LoVo (cell line): ENCODE measurements at regions not wholly inside any gene's neighbourhood (a gene's known extent, or its start where the extent isn't known, plus 50 kb on each side); places are given as distances from the start of the nearest gene placed in this dataset.
"Not testable (repeated sequence)": the region's sequence is repeated elsewhere in the genome, so short reads cannot be mapped to it uniquely, and the experiment has no call there.

Experiments used
- DNase-seq: peaks from one replicate; pipeline ENCODE4 v3.0.0-alpha.2; 2016; ENCODE audit warnings: low spot score

DNA sequence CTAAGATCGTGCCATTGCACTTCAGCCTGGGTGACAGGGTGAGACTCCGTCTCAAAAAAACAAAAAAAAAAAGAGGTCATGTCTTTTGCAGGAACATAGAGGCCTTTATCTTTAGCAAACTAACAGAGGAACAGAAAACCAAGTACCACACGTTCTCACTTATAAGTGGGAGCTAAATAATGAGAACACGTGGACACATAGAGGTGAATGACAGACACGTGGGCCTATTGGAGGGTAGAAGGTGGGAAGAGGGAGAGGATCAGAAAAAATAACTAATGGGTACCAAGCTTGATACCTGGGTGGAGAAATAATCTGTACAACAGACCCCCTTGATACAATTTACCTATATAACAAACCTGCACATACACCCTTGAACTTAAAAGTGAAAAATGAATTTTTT lies 401.4 kb upstream of the NAALADL2 start:
- no peak for DNase-seq

DNA sequence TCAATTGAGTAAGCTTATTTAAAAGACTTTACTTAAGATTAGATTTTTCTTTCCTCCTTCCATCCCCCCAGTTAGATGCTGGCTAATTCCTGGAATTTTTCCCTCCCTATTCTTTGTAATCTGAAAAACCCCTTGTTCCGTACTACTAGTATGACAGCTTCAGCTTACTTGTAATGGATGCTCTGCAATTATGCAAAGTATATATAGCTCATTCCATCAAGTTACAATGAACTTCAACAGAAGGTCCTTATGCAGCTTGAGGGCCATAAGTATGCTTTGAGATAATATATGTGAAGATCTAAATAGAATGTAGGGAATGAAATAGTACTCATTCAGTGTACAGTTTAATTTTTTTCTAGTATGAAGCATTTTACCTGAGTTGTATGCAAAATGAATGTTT lies 398.3 kb upstream of the NAALADL2 start:
- DNase-seq = no peak

DNA sequence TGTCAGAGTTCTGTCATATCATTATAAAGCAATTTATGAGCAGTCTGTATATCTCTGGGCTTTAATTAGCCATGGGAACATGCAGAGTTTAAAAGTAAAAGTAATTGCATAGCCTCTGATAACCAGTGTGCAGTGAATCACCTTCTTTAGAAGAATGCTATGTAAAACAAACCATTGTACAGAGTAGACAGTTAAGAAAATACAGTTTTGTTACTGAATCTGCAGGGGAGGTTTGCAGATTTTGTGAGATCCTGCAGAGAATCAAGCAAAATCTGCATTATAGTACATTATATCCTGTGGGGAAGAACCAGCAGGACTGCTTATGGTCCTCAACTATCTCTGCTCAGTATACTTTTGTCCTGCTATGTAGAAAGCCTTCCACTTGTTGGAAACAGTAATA lies 396.2 kb upstream of the NAALADL2 start:
- DNase-seq = no peak

GRCh38 chr3:174465177-174465576 lies 394.0 kb upstream of the NAALADL2 start:
- no peak for DNase-seq

DNA sequence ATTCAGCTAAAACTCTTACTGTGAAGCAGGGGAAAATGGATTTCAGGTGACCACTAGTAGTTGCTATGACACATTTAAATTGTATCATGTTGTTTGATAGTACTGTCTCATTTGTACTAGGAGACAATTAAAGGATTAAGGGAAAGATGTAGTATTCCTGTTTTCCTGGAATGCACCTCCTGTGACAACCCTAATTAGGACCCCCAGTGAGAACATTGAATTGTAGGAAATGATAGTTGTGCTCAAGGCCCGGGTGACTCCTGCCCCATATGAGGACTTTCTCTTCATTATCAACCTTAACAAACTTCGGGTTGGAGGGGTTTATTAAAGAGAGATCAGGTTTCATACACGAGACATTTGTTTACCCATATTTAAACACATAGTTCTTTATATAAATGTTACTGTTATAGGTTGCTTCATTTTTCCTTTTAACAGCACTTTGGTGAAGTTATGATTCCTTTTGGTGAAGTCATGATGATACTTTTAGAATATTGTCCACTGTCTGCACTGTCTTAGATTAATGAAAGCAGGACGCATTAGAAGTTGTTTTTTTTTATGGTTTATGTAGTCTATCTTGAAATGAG lies 392.6 kb upstream of the NAALADL2 start:
- no peak for DNase-seq

DNA sequence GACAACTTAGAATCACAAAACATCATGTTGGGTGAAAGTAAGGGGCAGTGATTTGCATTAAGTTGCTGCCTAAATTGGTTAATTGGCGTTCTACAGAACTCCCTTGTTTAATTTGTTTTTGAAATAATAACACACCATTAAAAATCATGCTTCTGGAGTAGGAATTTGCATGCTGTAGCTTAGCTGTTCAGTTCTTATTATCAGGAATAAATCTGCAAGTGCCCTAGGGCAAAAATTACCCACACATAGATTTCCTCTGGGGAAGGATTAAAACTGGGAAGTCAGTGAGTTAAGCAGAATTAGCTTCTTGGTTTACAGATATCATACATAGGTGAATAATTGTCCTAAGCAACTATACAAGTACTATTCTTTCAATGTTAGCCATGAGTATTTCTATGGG lies 381.6 kb upstream of the NAALADL2 start:
- no peak for DNase-seq

GRCh38 chr3:174480767-174481166 lies 378.4 kb upstream of the NAALADL2 start:
- no peak for DNase-seq

- DNase-seq = no peak
Measured at GRCh38 chr3:174482541-174482940, 376.6 kb upstream of the NAALADL2 start.

DNA sequence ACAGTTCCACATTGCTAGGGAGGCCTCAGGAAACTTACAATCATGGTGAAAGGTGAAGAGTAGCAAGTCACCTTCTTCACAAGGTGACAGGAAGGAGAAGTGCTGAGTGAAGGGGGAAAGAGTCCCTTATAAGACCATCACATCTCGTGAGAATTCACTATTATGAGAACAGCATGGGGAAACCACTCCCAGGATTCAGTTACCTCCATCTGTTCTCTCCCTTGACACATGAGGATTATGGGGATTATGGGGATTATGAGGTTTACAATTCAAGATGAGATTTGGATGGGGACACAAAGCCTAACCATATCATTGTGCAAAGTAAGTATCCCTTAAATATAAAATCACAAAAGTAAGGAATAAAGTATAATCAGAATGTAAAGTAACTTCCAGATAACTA lies 375.9 kb upstream of the NAALADL2 start:
- DNase-seq = no peak

GRCh38 chr3:174483856-174484255 lies 375.3 kb upstream of the NAALADL2 start:
- DNase-seq = not testable (repeated sequence)

- DNase-seq = no peak
Measured at GRCh38 chr3:174488527-174488926, 370.6 kb upstream of the NAALADL2 start.

GRCh38 chr3:174495311-174495710 lies 363.8 kb upstream of the NAALADL2 start:
- DNase-seq = no peak

GRCh38 chr3:174495928-174496327 lies 363.2 kb upstream of the NAALADL2 start:
- DNase-seq = no peak

- no peak for DNase-seq
Measured at GRCh38 chr3:174498638-174499037, 360.5 kb upstream of the NAALADL2 start.

DNA sequence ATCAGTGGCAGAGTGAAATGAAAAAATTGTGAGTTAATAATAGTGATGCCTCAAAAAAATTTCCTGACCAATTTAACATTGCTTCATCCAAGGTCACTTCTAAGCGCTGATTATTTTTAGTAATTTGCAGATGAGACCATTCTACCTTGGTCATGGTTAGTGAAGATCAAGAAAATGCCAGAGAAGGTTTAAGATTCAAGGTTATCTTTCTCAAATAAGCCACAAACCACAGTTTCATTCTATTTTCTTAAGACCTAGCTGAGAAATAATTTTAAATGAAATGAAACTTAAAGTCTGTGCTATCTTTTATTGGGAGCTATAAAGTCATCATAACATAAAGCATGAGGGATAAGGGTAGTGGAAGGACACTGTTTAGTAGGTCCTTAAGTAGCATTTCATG lies 353.9 kb upstream of the NAALADL2 start:
- DNase-seq = no peak

DNA sequence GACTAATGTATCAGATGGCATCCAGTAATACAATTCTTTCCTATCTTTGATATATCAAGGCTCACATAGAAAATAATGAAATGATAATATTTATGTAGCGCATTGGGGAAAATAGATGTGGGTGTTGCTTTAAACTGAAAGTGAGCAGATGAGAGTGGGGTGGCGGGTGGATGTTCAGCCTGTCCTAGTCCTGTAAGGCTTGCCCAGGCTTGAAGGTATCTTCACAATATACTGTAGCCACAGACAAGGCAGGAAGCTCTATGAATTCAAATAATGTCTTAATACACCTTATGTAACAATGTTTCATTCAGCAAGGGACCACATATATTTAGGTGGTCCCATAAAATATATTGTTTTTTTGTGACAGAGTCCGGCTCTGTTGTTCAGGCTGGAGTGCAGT lies 334.9 kb upstream of the NAALADL2 start:
- DNase-seq = no peak

GRCh38 chr3:174529298-174529697 lies 329.8 kb upstream of the NAALADL2 start:
- no peak for DNase-seq

- no peak for DNase-seq
Measured at GRCh38 chr3:174531262-174531982, 327.7 kb upstream of the NAALADL2 start.

- DNase-seq = no peak
Measured at GRCh38 chr3:174532216-174532615, 326.9 kb upstream of the NAALADL2 start.

DNA sequence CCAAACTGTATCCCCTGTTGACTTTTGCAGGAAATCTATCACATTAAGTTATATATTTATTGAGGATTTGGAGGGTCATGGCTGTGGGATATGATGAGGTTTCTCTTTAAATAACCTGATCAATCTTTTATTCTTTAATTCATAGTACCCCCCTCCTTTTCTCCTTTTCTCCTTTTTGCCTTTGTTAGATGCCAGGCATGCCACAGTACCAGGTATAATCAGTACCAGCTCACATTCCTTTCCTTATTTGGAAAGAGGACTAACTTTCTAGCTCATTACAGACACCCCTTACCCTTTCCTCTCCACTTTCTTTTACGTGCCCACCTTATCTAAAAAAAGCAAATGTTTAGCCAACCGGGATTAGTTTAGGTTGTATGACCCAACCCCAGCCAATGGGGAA lies 326.4 kb upstream of the NAALADL2 start:
- DNase-seq = no peak

DNA sequence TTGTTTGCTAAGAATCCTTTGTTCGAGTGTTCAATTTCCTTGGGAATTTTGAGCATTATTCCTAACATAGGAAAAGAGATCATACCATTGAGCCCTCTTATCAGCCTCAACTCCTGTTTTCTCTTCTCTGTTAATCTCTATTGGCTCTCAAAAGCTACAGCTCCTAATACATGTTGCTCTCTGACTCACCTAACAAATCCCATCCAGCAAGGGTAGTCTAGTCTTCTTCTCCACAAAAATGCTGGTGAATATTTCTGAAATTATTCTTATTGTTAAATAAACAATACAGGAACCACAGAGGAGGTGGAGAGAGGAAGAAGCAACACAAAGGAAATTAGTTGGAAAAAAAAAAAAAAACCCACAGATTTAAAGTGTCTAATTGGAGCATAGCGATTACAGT lies 325.8 kb upstream of the NAALADL2 start:
- DNase-seq = no peak

GRCh38 chr3:174536319-174536718 lies 322.8 kb upstream of the NAALADL2 start:
- DNase-seq = no peak

GRCh38 chr3:174538151-174538550 lies 321.0 kb upstream of the NAALADL2 start:
- DNase-seq = no peak
